ENCODE measurements at regions not wholly inside any gene's neighbourhood (a gene's known extent, or its start where the extent isn't known, plus 50 kb on each side); places are given as distances from the start of the nearest gene placed in this dataset.

GRCh38 chr13:26988059-26988769 is 183.4 kb downstream of the USP12 start:
- TF ChIP-seq CTCF (IDR thresholded peaks at IDR 0.05) (no peak), POLR2A (IDR thresholded peaks at IDR 0.05) (no peak)
